ENCODE measurements at regions not wholly inside any gene's neighbourhood (a gene's known extent, or its start where the extent isn't known, plus 50 kb on each side); places are given as distances from the start of the nearest gene placed in this dataset.

- TF ChIP-seq POLR2A (IDR thresholded peaks at IDR 0.05; ENCODE audit: low read depth, low read length) (no peak), RFX5 (IDR thresholded peaks at IDR 0.05; ENCODE audit: low read depth, low read length) (no peak), CHD1 (IDR thresholded peaks at IDR 0.05; ENCODE audit: low read depth, low read length) (no peak), FOS (IDR thresholded peaks at IDR 0.05; ENCODE audit: low read depth, low read length) (no peak), NFE2L2 (IDR thresholded peaks at IDR 0.05; ENCODE audit: low read depth, low read length) (no peak), BHLHE40 (IDR thresholded peaks at IDR 0.05; ENCODE audit: low read depth, low read length) (no peak)
- TF ChIP-seq, protein P1, sequence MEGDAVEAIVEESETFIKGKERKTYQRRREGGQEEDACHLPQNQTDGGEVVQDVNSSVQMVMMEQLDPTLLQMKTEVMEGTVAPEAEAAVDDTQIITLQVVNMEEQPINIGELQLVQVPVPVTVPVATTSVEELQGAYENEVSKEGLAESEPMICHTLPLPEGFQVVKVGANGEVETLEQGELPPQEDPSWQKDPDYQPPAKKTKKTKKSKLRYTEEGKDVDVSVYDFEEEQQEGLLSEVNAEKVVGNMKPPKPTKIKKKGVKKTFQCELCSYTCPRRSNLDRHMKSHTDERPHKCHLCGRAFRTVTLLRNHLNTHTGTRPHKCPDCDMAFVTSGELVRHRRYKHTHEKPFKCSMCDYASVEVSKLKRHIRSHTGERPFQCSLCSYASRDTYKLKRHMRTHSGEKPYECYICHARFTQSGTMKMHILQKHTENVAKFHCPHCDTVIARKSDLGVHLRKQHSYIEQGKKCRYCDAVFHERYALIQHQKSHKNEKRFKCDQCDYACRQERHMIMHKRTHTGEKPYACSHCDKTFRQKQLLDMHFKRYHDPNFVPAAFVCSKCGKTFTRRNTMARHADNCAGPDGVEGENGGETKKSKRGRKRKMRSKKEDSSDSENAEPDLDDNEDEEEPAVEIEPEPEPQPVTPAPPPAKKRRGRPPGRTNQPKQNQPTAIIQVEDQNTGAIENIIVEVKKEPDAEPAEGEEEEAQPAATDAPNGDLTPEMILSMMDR (conservative IDR thresholded peaks at IDR 0.05; ENCODE audit: low read depth, low read length): no peak
- TF ChIP-seq, protein P2, sequence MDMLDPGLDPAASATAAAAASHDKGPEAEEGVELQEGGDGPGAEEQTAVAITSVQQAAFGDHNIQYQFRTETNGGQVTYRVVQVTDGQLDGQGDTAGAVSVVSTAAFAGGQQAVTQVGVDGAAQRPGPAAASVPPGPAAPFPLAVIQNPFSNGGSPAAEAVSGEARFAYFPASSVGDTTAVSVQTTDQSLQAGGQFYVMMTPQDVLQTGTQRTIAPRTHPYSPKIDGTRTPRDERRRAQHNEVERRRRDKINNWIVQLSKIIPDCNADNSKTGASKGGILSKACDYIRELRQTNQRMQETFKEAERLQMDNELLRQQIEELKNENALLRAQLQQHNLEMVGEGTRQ (IDR thresholded peaks at IDR 0.05; ENCODE audit: low read depth, low read length): no peak
These were observed 303.2 kb upstream of the KCND2 start for GRCh38 chr7:119969763-119970162.

Measured in IMR-90 (cell line).